Keratinocyte (primary cell): ENCODE measurements at regions not wholly inside any gene's neighbourhood (a gene's known extent, or its start where the extent isn't known, plus 50 kb on each side); places are given as distances from the start of the nearest gene placed in this dataset.
"Not testable (repeated sequence)": the region's sequence is repeated elsewhere in the genome, so short reads cannot be mapped to it uniquely, and the experiment has no call there.

Experiments used
- DNase-seq: peaks from one replicate; pipeline ENCODE4 v3.0.0-alpha.2; 2011; ENCODE audit warnings: low read depth, missing footprints, low spot score
- FAIRE-seq: peaks from 2 replicates; lab custom pipeline; 2011; peaks lifted over from hg19 to GRCh38; lab: Jason Lieb, UNC
- H2AFZ ChIP-seq: 2 replicates; pipeline ENCODE4 v1.6.0; 2012; ENCODE audit warnings: low read length, control low read depth, inconsistent platforms; ENCODE audit not compliant: control insufficient read depth
- H3K27ac ChIP-seq: 2 replicates; pipeline ENCODE4 v1.5.1; 2011; ENCODE audit warnings: low read length; ENCODE audit not compliant: control insufficient read depth, insufficient read depth
- H3K27me3 ChIP-seq: 3 replicates; pipeline ENCODE4 v1.6.0; 2011; ENCODE audit warnings: low read length; ENCODE audit not compliant: control insufficient read depth, insufficient read depth; ENCODE audit errors: extremely low read depth
- H3K36me3 ChIP-seq, 2 experiments: 2 replicates in 1 of 2; 3 replicates in 1 of 2; pipeline ENCODE4 v1.5.1; 2011; ENCODE audit warnings: low read length in 2 of 2, mild to moderate bottlenecking in 1 of 2; ENCODE audit not compliant: control insufficient read depth in 2 of 2, insufficient read depth in 2 of 2; ENCODE audit errors: extremely low read depth in 1 of 2
- H3K4me1 ChIP-seq: 3 replicates; pipeline ENCODE4 v1.5.1; 2011; ENCODE audit warnings: low read length; ENCODE audit not compliant: control insufficient read depth, insufficient read depth; ENCODE audit errors: extremely low read depth
- H3K4me2 ChIP-seq: 3 replicates; pipeline ENCODE4 v1.6.0; 2011; ENCODE audit warnings: low read depth, low read length; ENCODE audit not compliant: control insufficient read depth, insufficient read depth; ENCODE audit errors: extremely low read depth
- H3K4me3 ChIP-seq, 3 experiments: fragments of 200-600 bp in 1 of 3; sonication (generic) in 1 of 3; 2 replicates in 2 of 3; 3 replicates in 1 of 3; pipeline ENCODE4 v1.5.1; 2011 to 2016; ENCODE audit warnings: low read length in 3 of 3, mild to moderate bottlenecking in 3 of 3, control low read depth in 2 of 3, inconsistent platforms in 1 of 3, low read depth in 1 of 3, mixed read lengths in 1 of 3, mixed run types in 1 of 3, moderate library complexity in 1 of 3; ENCODE audit not compliant: control insufficient read depth in 2 of 3, insufficient read depth in 2 of 3; ENCODE audit errors: extremely low read depth in 1 of 3
- H3K79me2 ChIP-seq: 2 replicates; pipeline ENCODE4 v1.6.0; 2012; ENCODE audit warnings: low read length; ENCODE audit not compliant: control insufficient read depth, insufficient read depth
- H3K9ac ChIP-seq: 3 replicates; pipeline ENCODE4 v1.6.0; 2011; ENCODE audit warnings: low read length; ENCODE audit not compliant: control insufficient read depth, insufficient read depth; ENCODE audit errors: extremely low read depth
- H3K9me1 ChIP-seq: 3 replicates; pipeline ENCODE4 v1.6.0; 2011; ENCODE audit warnings: low read length; ENCODE audit not compliant: control insufficient read depth, insufficient read depth; ENCODE audit errors: extremely low read depth
- H3K9me3 ChIP-seq: 2 replicates; pipeline ENCODE4 v1.5.1; 2012; ENCODE audit warnings: low read depth, low read length; ENCODE audit not compliant: control insufficient read depth
- H4K20me1 ChIP-seq: 3 replicates; pipeline ENCODE4 v1.6.0; 2011; ENCODE audit warnings: low read length; ENCODE audit not compliant: control insufficient read depth, insufficient read depth; ENCODE audit errors: extremely low read depth
- dilution Hi-C: fragments of 300-500 bp; cut with MboI; formaldehyde crosslinking; loops from one replicate; pipeline ENCODE4 v1.7.0; 2020; ENCODE audit warnings: low sequenced_read_pairs; ENCODE audit not compliant: extremely low pct_ligation_motif_present

GRCh38 chr2:111430817-111431661, 310.3 kb downstream of the BCL2L11 start:
- H3K4me1 ChIP-seq, H4K20me1 ChIP-seq, H3K27me3 ChIP-seq, H3K27ac ChIP-seq, FAIRE-seq, H2AFZ ChIP-seq, H3K36me3 ChIP-seq, H3K4me2 ChIP-seq, dilution Hi-C loops, H3K4me3 ChIP-seq, DNase-seq, H3K9me3 ChIP-seq, H3K9me1 ChIP-seq, H3K9ac ChIP-seq: not testable (repeated sequence)
- peaks cover 51% of the 10 kb centered on the region for H3K79me2 ChIP-seq

- H3K9me1 ChIP-seq, H3K9ac ChIP-seq, H2AFZ ChIP-seq, H3K4me3 ChIP-seq, H3K27ac ChIP-seq, H4K20me1 ChIP-seq, H3K9me3 ChIP-seq, H3K27me3 ChIP-seq, FAIRE-seq, H3K36me3 ChIP-seq, dilution Hi-C loops, DNase-seq, H3K4me1 ChIP-seq, H3K4me2 ChIP-seq: not testable (repeated sequence)
- H3K79me2 ChIP-seq, result peaks cover 45% of the 10 kb centered on the region
Measured at GRCh38 chr2:111432423-111432822, 311.7 kb downstream of the BCL2L11 start.

GRCh38 chr2:111432916-111433499, 312.3 kb downstream of the BCL2L11 start:
- H3K4me2 ChIP-seq, dilution Hi-C loops, H4K20me1 ChIP-seq, DNase-seq, H3K27me3 ChIP-seq, H3K4me1 ChIP-seq, H3K27ac ChIP-seq, H3K9ac ChIP-seq, H3K4me3 ChIP-seq, H3K36me3 ChIP-seq, H2AFZ ChIP-seq, H3K9me1 ChIP-seq, H3K9me3 ChIP-seq, FAIRE-seq: not testable (repeated sequence)
- H3K79me2 ChIP-seq, result peaks cover 43% of the 10 kb centered on the region

GRCh38 chr2:111433892-111434607, 313.3 kb downstream of the BCL2L11 start:
- dilution Hi-C loops, H3K36me3 ChIP-seq, H3K9me1 ChIP-seq, DNase-seq, H3K4me2 ChIP-seq, H3K4me3 ChIP-seq, H3K4me1 ChIP-seq, FAIRE-seq, H3K9me3 ChIP-seq, H2AFZ ChIP-seq, H3K9ac ChIP-seq, H4K20me1 ChIP-seq, H3K27ac ChIP-seq, H3K27me3 ChIP-seq: not testable (repeated sequence)
- peaks cover 36% of the 10 kb centered on the region for H3K79me2 ChIP-seq
